HG03095 (cell line): ENCODE measurements at regions not wholly inside any gene's neighbourhood (a gene's known extent, or its start where the extent isn't known, plus 50 kb on each side); places are given as distances from the start of the nearest gene placed in this dataset.
"Not testable (repeated sequence)": the region's sequence is repeated elsewhere in the genome, so short reads cannot be mapped to it uniquely, and the experiment has no call there.

ENCODE experiments used
- ATAC-seq: cut with Tn5 transposase; IDR thresholded peaks from one replicate; pipeline ENCODE4 v1.9.1; 2021; ENCODE audit warnings: moderate library complexity; ENCODE audit not compliant: unreplicated experiment

- ATAC-seq: no peak
Measured at GRCh38 chr6:145274083-145274482, 461.2 kb downstream of the EPM2A start.

GRCh38 chr6:145275019-145275418 is 460.3 kb downstream of the EPM2A start:
- no peak for ATAC-seq

DNA sequence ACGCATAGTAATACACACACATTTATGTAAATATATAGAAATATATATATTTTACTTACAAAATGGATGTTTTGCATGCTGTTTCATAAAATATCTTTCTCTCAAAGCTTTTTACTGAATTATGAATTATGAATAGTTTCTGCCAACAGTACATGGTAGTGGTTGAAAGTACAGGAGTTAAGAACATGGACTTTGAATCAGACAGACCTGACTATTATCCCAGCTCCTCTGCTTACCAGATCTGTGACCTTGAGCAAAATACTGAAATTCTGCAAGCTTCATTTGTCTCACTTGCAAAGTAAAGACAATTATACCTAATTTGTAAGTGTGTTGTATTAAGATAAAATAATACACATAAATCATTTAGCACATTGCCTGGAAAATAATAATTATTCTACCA is 459.5 kb downstream of the EPM2A start:
- ATAC-seq: no peak

GRCh38 chr6:145276756-145277155 is 458.6 kb downstream of the EPM2A start:
- no peak for ATAC-seq

DNA sequence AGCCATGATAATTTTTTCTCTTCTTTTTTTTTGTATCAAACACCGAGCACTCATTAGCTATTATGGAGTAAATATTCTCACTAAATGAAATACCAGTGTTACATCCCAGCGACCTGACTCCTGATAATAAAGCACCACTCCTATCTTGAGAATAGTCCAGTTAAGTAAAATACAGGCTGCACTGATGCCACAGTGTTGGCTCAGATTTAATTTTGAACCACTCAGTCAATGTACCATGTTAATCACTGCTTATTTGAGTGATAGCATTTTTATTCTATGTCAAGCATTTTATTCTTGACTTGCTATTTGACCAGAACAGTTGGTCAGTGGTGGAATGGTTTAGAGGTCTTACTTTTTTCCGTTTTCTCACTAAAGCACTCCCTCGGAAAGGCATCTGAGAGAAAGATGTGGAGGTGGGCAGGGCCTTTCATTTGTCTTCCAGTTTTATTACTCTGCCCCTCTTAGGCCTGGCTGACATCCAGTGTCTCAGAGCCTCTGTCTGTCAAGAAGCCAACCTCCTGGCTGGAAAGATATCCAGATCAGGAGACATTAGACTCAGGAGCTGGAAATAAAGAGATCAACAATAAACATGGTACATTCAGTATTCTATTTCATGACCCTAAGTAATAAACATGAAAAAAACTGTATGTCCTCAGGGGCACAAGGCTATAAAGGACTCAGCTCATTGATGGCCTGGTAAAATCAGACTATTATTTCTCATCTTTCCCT is 457.8 kb downstream of the EPM2A start:
- no peak for ATAC-seq

DNA sequence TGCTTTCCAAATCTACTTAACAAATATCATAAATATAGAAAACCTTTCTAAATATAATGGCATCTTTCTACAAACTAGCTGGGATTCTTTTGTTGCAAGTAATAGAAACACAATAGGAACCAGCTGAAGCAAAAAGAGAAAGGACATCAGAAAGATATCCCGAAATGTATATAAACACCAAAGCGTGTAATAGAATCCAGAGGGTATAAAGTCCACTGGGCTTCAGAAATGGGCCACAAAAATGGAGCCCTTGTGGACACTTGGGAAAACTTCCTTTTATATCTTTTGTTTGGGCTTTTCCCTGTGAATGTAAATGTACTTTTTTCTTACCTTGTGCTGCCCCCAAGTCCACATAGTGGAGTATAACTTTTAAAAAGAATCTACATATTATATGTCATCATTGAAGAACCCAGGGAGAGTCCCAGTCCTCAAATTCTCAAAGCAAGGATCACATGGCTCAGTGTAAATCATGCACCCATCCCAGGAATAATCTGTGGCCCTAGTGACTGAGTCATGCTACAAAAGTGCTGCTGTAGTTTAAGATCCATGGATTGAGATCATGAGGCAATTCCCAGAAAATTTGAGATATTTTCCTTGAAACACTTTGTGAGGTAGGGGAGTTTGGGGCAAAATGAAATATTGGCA is 457.0 kb downstream of the EPM2A start:
- ATAC-seq: no peak

DNA sequence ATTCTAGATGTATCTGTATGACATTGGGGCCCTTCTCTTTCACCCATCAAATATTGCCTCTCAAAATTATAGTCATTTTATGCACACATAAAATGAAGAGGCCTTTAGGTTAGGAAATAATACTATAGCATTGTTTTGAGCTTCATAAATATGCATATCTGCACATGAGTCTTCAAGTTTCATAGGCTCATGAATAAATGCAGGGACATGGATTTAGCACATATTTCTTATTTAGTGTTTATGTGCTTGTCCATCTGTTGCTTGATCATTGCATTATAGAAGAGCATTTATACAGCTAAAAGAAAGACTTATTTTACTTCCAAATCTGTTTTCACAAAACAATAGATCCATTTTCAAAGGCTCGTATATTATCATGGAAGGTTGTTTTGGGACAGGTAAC is 455.8 kb downstream of the EPM2A start:
- ATAC-seq: no peak

DNA sequence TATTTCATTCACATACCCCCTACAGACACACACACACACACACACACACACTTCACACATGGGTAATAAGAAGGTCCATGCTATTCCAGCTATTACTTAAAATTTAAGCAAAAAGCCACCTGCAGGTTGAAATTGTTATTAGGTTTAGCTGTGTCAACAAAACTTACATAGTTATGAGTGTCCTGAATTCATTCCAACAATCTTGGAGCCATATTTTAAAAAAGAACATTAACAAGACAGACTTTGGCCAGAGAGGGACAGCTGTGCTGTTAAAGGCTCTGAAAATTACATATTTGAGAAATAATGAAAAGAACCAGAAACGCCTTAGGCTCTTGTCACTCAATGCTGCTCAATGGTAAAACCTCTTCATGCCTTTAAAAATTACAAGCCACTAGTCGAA is 455.3 kb downstream of the EPM2A start:
- ATAC-seq: no peak

DNA sequence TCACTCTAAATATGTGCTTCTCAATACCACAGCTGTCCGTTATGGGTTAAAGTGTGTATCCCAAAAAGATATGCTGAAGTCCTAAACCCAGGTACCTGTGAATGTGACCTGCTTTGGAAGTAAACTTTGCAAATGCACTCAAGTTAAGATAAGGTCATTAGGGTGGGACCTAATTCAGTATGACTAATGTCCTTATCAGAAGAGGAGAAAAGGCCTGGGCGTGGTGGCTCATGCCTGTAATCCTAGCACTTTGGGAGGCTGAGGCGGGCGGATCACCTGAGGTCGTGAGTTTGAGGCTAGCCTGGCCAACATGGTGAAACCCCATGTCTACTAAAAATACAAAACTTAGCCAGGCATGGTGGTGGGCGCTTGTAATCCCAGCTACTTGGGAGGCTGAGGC is 452.1 kb downstream of the EPM2A start:
- not testable (repeated sequence) for ATAC-seq

DNA sequence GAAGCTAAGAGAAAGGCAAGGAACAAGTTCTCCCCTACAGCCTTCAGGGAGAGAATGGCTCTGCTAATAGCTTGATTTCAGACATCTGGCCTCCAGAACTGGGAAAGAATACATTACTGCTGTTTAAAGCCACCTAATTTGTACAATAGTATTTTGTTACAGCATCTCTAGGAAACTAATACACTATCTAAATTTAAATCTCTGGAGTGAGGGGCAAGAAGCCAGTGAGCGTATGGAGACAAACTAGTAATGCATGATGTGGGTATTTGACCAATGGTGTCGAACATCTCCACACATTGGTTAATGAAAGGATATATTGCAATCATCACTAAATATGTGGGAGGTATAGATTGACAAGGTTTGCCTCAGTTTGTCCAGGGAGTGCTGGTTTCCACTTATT is 451.5 kb downstream of the EPM2A start:
- no peak for ATAC-seq

GRCh38 chr6:145286916-145287315 is 448.4 kb downstream of the EPM2A start:
- no peak for ATAC-seq

DNA sequence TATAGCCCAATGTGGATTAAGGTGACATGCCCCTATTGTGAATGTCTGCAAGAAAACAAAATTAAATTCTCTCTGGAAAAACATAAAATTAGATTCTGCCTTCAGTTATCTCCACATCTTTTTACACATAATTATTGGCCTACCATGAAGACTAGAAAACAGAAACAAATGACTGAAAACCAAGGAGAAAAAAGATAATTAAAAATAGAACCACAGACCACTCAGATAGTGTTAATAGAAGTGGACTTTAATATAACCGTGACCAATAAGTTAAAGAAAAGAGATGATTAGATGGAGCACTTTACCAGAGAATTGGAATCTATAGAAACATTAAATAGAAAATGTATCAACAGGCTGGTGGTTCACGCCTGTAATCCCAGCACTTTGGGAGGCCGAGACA is 445.7 kb downstream of the EPM2A start:
- ATAC-seq: no peak

DNA sequence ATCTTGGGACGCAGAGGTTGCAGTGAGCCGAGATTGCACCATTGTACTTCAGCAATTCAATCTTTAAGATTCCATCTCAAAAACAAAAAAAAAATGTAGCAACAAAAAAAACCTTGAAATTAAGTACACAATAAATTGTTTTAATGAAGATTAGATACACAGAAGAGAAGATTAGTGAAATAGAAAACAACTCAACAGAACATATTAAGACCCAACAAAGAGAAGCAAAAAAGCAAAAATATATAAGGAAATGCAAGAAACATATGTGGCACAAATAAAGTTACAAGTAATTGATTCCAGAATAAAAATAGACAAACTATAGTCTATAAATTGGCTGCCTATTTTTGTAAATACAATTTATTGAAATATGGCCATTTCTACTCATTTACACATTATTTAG is 445.2 kb downstream of the EPM2A start:
- ATAC-seq: no peak

GRCh38 chr6:145292066-145292465 is 443.3 kb downstream of the EPM2A start:
- ATAC-seq: no peak

DNA sequence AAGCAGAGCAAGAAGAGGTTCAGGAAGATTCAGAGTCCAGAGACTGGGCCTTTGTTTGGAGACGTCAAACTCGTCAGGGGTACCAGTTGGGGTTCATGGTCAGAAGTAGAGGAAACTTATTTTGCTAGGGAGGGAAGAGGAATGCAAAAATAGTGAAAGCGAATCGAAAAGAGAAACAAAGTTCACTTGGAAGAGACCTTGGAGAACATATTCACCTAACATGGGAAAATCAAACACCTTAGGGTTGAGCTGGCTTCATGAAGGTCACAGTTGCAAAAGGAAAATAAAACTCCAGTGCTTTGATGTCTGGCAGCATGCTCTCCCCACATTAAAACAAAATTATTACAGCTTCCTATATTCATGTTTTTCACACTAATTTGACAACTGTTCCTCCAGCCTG is 440.4 kb downstream of the EPM2A start:
- no peak for ATAC-seq

DNA sequence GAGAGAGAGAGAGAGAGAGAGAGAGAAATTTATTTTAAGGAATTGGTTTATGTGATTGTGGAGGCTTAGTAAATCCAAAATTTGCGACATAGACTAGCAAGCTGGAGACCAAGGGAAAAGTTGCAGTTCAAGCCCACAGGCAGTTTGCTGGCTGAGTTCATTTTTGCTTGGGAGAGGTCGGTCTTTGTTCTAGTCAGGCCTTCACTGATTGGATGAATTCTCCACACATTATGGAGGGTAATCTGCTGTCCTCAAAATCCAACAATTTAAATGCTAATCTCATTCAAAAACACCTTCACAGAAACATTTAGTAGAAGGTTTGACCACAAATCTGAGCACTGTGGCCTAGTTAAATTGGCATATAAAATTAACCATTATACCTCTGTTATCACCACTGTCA is 439.6 kb downstream of the EPM2A start:
- no peak for ATAC-seq

DNA sequence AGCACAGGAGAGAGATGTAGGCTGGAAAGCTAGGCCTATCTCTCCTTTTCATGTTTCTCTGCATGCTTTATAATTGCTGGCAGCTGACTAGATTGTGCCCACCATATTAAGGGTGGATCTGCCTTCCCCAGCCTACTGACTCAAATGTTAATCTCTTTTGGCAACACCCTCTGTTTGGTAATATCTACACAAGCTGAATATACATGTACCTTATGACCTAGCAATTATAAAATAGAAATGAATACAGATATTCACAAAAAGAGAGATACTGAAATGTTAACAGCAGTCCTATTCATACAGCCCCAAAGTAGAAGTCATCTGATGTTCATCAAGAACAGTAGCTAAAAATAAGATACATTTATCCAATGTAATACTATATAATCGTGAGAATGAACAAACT is 429.6 kb downstream of the EPM2A start:
- no peak for ATAC-seq

- no peak for ATAC-seq
Measured at GRCh38 chr6:145306489-145306888, 428.8 kb downstream of the EPM2A start.

- no peak for ATAC-seq
Measured at GRCh38 chr6:145309842-145310535, 425.3 kb downstream of the EPM2A start.

DNA sequence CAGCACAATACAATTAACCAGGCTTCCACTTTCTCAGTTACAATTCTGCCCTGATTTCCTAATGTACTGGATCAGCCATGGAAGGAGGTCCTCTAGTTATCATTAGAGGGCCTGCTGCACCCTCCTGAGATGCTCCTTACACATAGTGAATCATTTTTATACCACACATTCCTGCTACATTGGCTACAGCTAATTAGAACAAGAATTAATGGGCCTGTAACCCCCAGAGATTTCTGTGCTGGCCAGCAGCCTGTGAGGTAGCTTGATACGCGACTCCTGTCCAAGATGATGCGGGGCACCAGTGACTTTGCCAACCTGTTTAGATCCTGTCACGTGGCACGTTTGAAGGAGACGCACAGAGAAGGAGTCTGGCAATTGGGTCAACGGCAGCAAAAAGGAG is 422.8 kb downstream of the EPM2A start:
- no peak for ATAC-seq

- ATAC-seq: no peak
Measured at GRCh38 chr6:145313041-145313855, 422.1 kb downstream of the EPM2A start.
